Calu3 (cell line): ENCODE measurements at regions not wholly inside any gene's neighbourhood (a gene's known extent, or its start where the extent isn't known, plus 50 kb on each side); places are given as distances from the start of the nearest gene placed in this dataset.

Experiments used
- BruUV-seq: library from RNA; stranded (reverse); fragments of 400-500 nt; replicated peaks from 2 replicates; lab custom pipeline; 2021; lab: Mats Ljungman, UMichigan
- CTCF ChIA-PET: fragments of 300-600 bp; sonication (Branson Sonifier 250); formaldehyde crosslinking; loops from one replicate; lab custom pipeline; 2022; ENCODE audit warnings: antibody characterized with exemption; lab: Charles Lee
- DNase-seq: peaks from one replicate; pipeline ENCODE4 v3.0.0; 2022
- H3K27ac Mint-ChIP-seq: one replicate; pipeline ENCODE4 v1.8.0; 2022; ENCODE audit warnings: mixed read lengths; ENCODE audit not compliant: unreplicated experiment
- H3K27me3 Mint-ChIP-seq: one replicate; pipeline ENCODE4 v1.8.0; 2022; ENCODE audit warnings: mixed read lengths; ENCODE audit not compliant: unreplicated experiment
- H3K36me3 Mint-ChIP-seq: one replicate; pipeline ENCODE4 v1.8.0; 2022; ENCODE audit warnings: mild to moderate bottlenecking, moderate library complexity, mixed read lengths; ENCODE audit not compliant: insufficient read depth, unreplicated experiment
- H3K4me1 Mint-ChIP-seq: one replicate; pipeline ENCODE4 v1.8.0; 2022; ENCODE audit warnings: mild to moderate bottlenecking, low read depth, mixed read lengths; ENCODE audit not compliant: unreplicated experiment
- H3K4me3 Mint-ChIP-seq: one replicate; pipeline ENCODE4 v1.8.0; 2022; ENCODE audit warnings: mild to moderate bottlenecking, low read depth, moderate library complexity, mixed read lengths; ENCODE audit not compliant: unreplicated experiment
- H3K9me3 Mint-ChIP-seq: one replicate; pipeline ENCODE4 v1.8.0; 2022; ENCODE audit warnings: low read depth, mixed read lengths; ENCODE audit not compliant: unreplicated experiment
- intact Hi-C: fragments of 100-400 bp; cut with micrococcal nuclease; formaldehyde crosslinking; loops from one replicate; pipeline ENCODE4 v1.10.0; 2022; ENCODE audit not compliant: unreplicated experiment
- TF ChIP-seq, protein P1 (sequence below): fragments of 200-600 bp; IDR thresholded peaks from one replicate; pipeline ENCODE4 v1.8.0; 2022; ENCODE audit warnings: antibody characterized with exemption; ENCODE audit not compliant: unreplicated experiment

- no TSS peak for BruUV-seq
- no peak overlapping the region for H3K4me3 Mint-ChIP-seq
- H3K27ac Mint-ChIP-seq: no peak overlapping the region
- no peak for DNase-seq
- peaks cover 13% of the 10 kb centered on the region for H3K9me3 Mint-ChIP-seq
- intact Hi-C loops: no loop called here
- CTCF ChIA-PET: interaction anchor here (0.6 kb wide), 1 partner anchor 11 kb away, joined by 3 read pairs; no protein-coding TSS in a partner anchor
- TF ChIP-seq, protein P1, sequence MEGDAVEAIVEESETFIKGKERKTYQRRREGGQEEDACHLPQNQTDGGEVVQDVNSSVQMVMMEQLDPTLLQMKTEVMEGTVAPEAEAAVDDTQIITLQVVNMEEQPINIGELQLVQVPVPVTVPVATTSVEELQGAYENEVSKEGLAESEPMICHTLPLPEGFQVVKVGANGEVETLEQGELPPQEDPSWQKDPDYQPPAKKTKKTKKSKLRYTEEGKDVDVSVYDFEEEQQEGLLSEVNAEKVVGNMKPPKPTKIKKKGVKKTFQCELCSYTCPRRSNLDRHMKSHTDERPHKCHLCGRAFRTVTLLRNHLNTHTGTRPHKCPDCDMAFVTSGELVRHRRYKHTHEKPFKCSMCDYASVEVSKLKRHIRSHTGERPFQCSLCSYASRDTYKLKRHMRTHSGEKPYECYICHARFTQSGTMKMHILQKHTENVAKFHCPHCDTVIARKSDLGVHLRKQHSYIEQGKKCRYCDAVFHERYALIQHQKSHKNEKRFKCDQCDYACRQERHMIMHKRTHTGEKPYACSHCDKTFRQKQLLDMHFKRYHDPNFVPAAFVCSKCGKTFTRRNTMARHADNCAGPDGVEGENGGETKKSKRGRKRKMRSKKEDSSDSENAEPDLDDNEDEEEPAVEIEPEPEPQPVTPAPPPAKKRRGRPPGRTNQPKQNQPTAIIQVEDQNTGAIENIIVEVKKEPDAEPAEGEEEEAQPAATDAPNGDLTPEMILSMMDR: no peak
- H3K4me1 Mint-ChIP-seq: no peaks in the 10 kb centered on the region
- H3K36me3 Mint-ChIP-seq: no peaks in the 10 kb centered on the region
- no peaks in the 10 kb centered on the region for H3K27me3 Mint-ChIP-seq
Measured at GRCh38 chr16:59356144-59356543, 622.0 kb upstream of the GOT2 start.

GRCh38 chr16:59355704-59356103 lies 621.6 kb upstream of the GOT2 start:
- DNase-seq: no peak
- no peaks in the 10 kb centered on the region for H3K27me3 Mint-ChIP-seq
- no peaks in the 10 kb centered on the region for H3K4me1 Mint-ChIP-seq
- H3K36me3 Mint-ChIP-seq: no peaks in the 10 kb centered on the region
- BruUV-seq: no TSS peak
- H3K9me3 Mint-ChIP-seq: peaks cover 13% of the 10 kb centered on the region
- intact Hi-C loops: no loop called here
- CTCF ChIA-PET: interaction anchor here (0.6 kb wide), 1 partner anchor 11 kb away, joined by 3 read pairs; no protein-coding TSS in a partner anchor
- H3K27ac Mint-ChIP-seq: no peak overlapping the region
- TF ChIP-seq, protein P1: no peak
- no peak overlapping the region for H3K4me3 Mint-ChIP-seq

- no peaks in the 10 kb centered on the region for H3K4me1 Mint-ChIP-seq
- CTCF ChIA-PET: no interaction called here
- TF ChIP-seq, protein P1: no peak
- H3K27me3 Mint-ChIP-seq: no peaks in the 10 kb centered on the region
- intact Hi-C loops: no loop called here
- H3K9me3 Mint-ChIP-seq: peaks cover 19% of the 10 kb centered on the region
- H3K36me3 Mint-ChIP-seq: no peaks in the 10 kb centered on the region
- no peak overlapping the region for H3K27ac Mint-ChIP-seq
- no peak for DNase-seq
- no TSS peak for BruUV-seq
- no peak overlapping the region for H3K4me3 Mint-ChIP-seq
Measured at GRCh38 chr16:59351305-59351903, 617.3 kb upstream of the GOT2 start.

DNA sequence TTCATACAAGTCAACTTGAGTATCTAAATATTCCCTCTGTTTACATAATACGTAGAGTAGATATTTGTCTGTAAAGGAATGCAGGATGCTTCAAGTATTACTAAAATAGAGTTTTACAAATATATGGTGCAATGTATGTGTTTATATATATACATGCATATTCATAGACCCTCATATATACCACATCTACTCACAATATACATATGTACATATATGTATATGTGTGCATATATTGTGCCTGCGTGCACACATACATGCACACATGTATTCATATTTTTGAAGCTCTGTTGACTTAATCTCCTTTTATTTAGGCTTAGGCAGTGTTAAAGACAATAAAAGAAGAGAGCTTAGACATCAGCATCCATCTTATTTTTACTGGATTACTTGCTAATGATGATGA lies 616.6 kb upstream of the GOT2 start:
- intact Hi-C loops: no loop called here
- TF ChIP-seq, protein P1: no peak
- BruUV-seq: no TSS peak
- H3K9me3 Mint-ChIP-seq: peaks cover 19% of the 10 kb centered on the region
- H3K4me3 Mint-ChIP-seq: no peak overlapping the region
- H3K27ac Mint-ChIP-seq: no peak overlapping the region
- H3K27me3 Mint-ChIP-seq: no peaks in the 10 kb centered on the region
- H3K4me1 Mint-ChIP-seq: no peaks in the 10 kb centered on the region
- CTCF ChIA-PET: interaction anchor here (0.5 kb wide), 1 partner anchor 593 kb away, joined by 3 read pairs; no protein-coding TSS in a partner anchor
- no peaks in the 10 kb centered on the region for H3K36me3 Mint-ChIP-seq
- DNase-seq: no peak
